ENCODE measurements at regions not wholly inside any gene's neighbourhood (a gene's known extent, or its start where the extent isn't known, plus 50 kb on each side); places are given as distances from the start of the nearest gene placed in this dataset.

- H3K4me3 ChIP-seq = no peak overlapping the region
- DNase-seq (ENCODE audit: low read depth, low spot score) (no peak), ATAC-seq (no peak), FAIRE-seq (no peak)
- POLR2A ChIA-PET = no interaction called here
- in situ Hi-C loops (cut with MboI) = no loop called here
- SMC1A ChIA-PET (ENCODE audit: uncharacterized antibody, unreplicated experiment) = no interaction called here
- RAD21 ChIA-PET (ENCODE audit: unreplicated experiment) = interaction anchor here (1.0 kb wide), 1 partner anchor 223 kb away, joined by 5 read pairs; no protein-coding TSS in a partner anchor
- H3K9me3 ChIP-seq (replicated peaks; ENCODE audit: control insufficient read depth, insufficient read depth, low read length) = no peaks in the 10 kb centered on the region
- H3K9ac ChIP-seq (ENCODE audit: control insufficient read depth, insufficient read depth, low read length) = no peak overlapping the region
- no peak overlapping the region for H3K27ac ChIP-seq (ENCODE audit: control insufficient read depth, insufficient read depth)
- intact Hi-C loops (cut with micrococcal nuclease; ENCODE audit: unreplicated experiment) = no loop called here
- CTCF ChIA-PET = interaction anchor here (1.1 kb wide), 1 partner anchor 97 kb away, joined by 3 read pairs; no protein-coding TSS in a partner anchor
- H2AFZ ChIP-seq (ENCODE audit: control insufficient read depth, low read depth, low read length) = no peak overlapping the region
- BruUV-seq (replicated peaks) = no TSS peak
- no peaks in the 10 kb centered on the region for H3K27me3 ChIP-seq (replicated peaks in 1 of 2; ENCODE audit: control insufficient read depth in 2 of 2, insufficient read depth in 2 of 2, low read length in 1 of 2)
- H3K4me1 ChIP-seq (ENCODE audit: control insufficient read depth, insufficient read depth, low read length) = no peaks in the 10 kb centered on the region
- no peaks in the 10 kb centered on the region for H3K79me2 ChIP-seq (ENCODE audit: control insufficient read depth, insufficient read depth, low read length)
- no peak overlapping the region for H3K4me2 ChIP-seq (ENCODE audit: control insufficient read depth, insufficient read depth)
- H3K36me3 ChIP-seq (ENCODE audit: control insufficient read depth in 2 of 2, insufficient read depth in 2 of 2, low read length in 1 of 2) = no peaks in the 10 kb centered on the region
- no peaks in the 10 kb centered on the region for H4K20me1 ChIP-seq (ENCODE audit: control insufficient read depth, insufficient read depth)
- TF ChIP-seq RUNX3 (IDR thresholded peaks at IDR 0.05; ENCODE audit: low read length) (no peak), EP300 (IDR thresholded peaks at IDR 0.05; ENCODE audit: borderline replicate concordance in 1 of 2, control insufficient read depth in 1 of 2, low read depth in 2 of 2, low read length in 2 of 2) (no peak), ZZZ3 (IDR thresholded peaks at IDR 0.05; ENCODE audit: control insufficient read depth, insufficient read length, low read depth) (no peak), IRF4 (IDR thresholded peaks at IDR 0.05; ENCODE audit: low read depth, low read length) (no peak), RELA (IDR thresholded peaks at IDR 0.05; ENCODE audit: borderline replicate concordance, partially characterized antibody) (no peak), USF2 (IDR thresholded peaks at IDR 0.05; ENCODE audit: borderline replicate concordance, low read depth, low read length) (no peak), KLF5 (IDR thresholded peaks at IDR 0.05; ENCODE audit: partially characterized antibody) (no peak), ATF7 (IDR thresholded peaks at IDR 0.05; ENCODE audit: low read depth) (no peak), MEF2A (IDR thresholded peaks at IDR 0.05; ENCODE audit: insufficient read depth, low read depth, low read length) (no peak), SMAD5 (IDR thresholded peaks at IDR 0.05; ENCODE audit: low read depth) (no peak)
- TF ChIP-seq, protein P1, sequence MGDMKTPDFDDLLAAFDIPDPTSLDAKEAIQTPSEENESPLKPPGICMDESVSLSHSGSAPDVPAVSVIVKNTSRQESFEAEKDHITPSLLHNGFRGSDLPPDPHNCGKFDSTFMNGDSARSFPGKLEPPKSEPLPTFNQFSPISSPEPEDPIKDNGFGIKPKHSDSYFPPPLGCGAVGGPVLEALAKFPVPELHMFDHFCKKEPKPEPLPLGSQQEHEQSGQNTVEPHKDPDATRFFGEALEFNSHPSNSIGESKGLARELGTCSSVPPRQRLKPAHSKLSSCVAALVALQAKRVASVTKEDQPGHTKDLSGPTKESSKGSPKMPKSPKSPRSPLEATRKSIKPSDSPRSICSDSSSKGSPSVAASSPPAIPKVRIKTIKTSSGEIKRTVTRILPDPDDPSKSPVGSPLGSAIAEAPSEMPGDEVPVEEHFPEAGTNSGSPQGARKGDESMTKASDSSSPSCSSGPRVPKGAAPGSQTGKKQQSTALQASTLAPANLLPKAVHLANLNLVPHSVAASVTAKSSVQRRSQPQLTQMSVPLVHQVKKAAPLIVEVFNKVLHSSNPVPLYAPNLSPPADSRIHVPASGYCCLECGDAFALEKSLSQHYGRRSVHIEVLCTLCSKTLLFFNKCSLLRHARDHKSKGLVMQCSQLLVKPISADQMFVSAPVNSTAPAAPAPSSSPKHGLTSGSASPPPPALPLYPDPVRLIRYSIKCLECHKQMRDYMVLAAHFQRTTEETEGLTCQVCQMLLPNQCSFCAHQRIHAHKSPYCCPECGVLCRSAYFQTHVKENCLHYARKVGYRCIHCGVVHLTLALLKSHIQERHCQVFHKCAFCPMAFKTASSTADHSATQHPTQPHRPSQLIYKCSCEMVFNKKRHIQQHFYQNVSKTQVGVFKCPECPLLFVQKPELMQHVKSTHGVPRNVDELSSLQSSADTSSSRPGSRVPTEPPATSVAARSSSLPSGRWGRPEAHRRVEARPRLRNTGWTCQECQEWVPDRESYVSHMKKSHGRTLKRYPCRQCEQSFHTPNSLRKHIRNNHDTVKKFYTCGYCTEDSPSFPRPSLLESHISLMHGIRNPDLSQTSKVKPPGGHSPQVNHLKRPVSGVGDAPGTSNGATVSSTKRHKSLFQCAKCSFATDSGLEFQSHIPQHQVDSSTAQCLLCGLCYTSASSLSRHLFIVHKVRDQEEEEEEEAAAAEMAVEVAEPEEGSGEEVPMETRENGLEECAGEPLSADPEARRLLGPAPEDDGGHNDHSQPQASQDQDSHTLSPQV (IDR thresholded peaks at IDR 0.05) = no peak
- TF ChIP-seq, protein P2, sequence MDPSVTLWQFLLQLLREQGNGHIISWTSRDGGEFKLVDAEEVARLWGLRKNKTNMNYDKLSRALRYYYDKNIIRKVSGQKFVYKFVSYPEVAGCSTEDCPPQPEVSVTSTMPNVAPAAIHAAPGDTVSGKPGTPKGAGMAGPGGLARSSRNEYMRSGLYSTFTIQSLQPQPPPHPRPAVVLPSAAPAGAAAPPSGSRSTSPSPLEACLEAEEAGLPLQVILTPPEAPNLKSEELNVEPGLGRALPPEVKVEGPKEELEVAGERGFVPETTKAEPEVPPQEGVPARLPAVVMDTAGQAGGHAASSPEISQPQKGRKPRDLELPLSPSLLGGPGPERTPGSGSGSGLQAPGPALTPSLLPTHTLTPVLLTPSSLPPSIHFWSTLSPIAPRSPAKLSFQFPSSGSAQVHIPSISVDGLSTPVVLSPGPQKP (IDR thresholded peaks at IDR 0.05; ENCODE audit: low read depth, low read length) = no peak
- TF ChIP-seq, protein P3, sequence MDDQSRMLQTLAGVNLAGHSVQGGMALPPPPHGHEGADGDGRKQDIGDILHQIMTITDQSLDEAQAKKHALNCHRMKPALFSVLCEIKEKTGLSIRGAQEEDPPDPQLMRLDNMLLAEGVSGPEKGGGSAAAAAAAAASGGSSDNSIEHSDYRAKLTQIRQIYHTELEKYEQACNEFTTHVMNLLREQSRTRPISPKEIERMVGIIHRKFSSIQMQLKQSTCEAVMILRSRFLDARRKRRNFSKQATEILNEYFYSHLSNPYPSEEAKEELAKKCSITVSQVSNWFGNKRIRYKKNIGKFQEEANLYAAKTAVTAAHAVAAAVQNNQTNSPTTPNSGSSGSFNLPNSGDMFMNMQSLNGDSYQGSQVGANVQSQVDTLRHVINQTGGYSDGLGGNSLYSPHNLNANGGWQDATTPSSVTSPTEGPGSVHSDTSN (IDR thresholded peaks at IDR 0.05; ENCODE audit: insufficient replicate concordance, low read depth, low read length) = no peak
- TF ChIP-seq, protein P4, sequence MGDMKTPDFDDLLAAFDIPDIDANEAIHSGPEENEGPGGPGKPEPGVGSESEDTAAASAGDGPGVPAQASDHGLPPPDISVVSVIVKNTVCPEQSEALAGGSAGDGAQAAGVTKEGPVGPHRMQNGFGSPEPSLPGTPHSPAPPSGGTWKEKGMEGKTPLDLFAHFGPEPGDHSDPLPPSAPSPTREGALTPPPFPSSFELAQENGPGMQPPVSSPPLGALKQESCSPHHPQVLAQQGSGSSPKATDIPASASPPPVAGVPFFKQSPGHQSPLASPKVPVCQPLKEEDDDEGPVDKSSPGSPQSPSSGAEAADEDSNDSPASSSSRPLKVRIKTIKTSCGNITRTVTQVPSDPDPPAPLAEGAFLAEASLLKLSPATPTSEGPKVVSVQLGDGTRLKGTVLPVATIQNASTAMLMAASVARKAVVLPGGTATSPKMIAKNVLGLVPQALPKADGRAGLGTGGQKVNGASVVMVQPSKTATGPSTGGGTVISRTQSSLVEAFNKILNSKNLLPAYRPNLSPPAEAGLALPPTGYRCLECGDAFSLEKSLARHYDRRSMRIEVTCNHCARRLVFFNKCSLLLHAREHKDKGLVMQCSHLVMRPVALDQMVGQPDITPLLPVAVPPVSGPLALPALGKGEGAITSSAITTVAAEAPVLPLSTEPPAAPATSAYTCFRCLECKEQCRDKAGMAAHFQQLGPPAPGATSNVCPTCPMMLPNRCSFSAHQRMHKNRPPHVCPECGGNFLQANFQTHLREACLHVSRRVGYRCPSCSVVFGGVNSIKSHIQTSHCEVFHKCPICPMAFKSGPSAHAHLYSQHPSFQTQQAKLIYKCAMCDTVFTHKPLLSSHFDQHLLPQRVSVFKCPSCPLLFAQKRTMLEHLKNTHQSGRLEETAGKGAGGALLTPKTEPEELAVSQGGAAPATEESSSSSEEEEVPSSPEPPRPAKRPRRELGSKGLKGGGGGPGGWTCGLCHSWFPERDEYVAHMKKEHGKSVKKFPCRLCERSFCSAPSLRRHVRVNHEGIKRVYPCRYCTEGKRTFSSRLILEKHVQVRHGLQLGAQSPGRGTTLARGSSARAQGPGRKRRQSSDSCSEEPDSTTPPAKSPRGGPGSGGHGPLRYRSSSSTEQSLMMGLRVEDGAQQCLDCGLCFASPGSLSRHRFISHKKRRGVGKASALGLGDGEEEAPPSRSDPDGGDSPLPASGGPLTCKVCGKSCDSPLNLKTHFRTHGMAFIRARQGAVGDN (IDR thresholded peaks at IDR 0.05) = no peak
These were observed 156.5 kb upstream of the MED14 start for GRCh38 chrX:40891798-40892197.
